T-helper 22 cell (primary cell): ENCODE measurements at regions not wholly inside any gene's neighbourhood (a gene's known extent, or its start where the extent isn't known, plus 50 kb on each side); places are given as distances from the start of the nearest gene placed in this dataset.

Source experiments
- DNase-seq: peaks from one replicate; pipeline ENCODE4 v3.0.0-alpha.2; 2020; ENCODE audit warnings: low read depth

GRCh38 chr17:73815474-73815873, 171.2 kb upstream of the SDK2 start:
- DNase-seq = no peak

GRCh38 chr17:73819440-73820395, 175.5 kb upstream of the SDK2 start:
- DNase-seq = no peak

DNA sequence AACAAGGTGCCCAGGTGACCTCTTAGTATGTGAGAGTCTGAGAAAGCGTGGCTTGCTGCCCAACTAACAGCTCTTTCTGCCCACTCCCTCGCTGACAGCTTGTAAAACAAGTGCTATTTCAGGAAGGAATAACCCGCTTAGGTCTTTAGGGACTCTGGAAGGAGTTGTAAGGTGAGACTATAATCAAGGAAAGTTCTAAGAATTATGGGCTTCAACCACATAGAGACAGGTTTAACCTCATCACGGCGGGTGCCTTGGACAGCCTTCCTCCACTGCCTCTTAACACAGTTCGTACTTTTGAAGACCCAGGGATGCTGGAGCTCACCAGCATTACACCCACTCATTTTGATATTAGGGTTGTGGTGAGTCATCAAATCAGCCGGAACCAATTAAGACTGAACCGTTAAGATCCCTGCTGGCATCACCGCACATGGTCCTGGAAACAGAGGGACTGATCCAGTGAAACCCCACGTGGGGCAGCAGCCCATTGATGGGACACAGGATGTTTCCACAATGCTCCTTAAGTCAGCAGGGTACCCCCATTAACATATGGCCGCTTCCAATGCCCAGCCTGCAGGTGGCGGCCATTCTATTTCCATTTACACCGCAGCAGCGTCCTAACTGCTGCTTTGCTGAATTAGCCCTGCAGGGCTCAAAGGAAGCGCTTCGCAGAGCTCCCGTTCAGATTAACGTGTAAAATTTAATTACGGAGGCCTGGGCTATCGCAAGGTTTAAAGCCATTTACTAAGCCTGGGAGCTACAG, 176.6 kb upstream of the SDK2 start:
- DNase-seq = no peak

GRCh38 chr17:73821665-73822064, 177.4 kb upstream of the SDK2 start:
- DNase-seq = no peak

DNA sequence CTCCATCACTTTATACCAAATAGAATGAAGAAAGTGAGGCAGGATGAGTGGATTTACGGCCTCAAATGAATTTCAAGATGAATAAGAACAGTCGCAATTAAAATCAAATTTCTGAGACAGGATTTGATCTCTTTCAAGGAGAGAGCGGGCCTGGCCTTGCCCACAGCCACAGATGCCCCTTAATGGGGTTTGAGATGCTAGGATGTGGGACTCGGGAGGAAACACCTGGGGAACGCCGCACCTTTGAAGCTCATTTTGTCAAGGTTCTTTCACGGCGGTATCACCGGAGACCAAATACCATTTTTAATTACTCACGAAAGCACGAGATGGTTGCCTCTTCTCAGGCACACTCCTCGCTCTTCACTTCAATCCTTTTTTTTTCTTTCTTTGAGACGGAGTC, 178.1 kb upstream of the SDK2 start:
- DNase-seq = no peak

DNA sequence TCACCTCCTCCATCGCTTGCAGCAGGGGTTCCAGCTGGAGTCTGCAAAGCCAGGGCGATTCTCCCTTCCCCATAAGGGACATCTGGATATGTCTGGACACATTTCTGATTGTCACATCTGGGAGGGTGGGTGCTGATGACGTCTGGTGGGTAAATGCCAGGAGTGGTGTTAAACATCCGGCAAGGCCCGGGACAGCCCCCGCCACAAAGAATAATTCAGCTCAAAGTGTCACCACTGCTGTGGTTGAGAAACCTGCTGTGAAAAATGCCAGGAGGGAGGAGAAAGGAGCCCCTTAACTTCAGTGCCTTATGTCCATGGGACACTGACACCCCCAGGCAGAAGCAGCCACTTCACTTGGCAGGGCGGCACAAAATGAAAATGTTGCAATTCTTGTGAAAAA, 179.4 kb upstream of the SDK2 start:
- DNase-seq = no peak

DNA sequence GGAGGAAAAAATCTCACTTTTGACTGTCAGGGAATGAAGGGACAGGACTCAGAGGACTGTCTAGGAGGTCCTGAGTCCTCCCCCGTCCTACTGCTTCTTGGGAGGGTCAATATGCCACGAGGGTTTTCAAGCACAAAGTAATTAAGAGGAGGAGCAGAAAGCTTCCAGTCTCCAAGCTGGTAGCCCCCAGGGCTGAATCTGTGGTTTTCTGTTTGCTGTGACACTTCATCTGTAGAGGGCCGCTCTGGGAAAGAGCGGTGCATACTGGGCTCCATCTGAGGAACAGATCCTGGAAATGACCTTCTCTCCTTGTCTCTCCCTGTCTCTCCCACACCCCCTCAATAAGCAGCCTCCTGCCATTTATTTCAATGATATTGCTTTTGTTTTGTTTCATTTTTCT, 180.1 kb upstream of the SDK2 start:
- no peak for DNase-seq

DNA sequence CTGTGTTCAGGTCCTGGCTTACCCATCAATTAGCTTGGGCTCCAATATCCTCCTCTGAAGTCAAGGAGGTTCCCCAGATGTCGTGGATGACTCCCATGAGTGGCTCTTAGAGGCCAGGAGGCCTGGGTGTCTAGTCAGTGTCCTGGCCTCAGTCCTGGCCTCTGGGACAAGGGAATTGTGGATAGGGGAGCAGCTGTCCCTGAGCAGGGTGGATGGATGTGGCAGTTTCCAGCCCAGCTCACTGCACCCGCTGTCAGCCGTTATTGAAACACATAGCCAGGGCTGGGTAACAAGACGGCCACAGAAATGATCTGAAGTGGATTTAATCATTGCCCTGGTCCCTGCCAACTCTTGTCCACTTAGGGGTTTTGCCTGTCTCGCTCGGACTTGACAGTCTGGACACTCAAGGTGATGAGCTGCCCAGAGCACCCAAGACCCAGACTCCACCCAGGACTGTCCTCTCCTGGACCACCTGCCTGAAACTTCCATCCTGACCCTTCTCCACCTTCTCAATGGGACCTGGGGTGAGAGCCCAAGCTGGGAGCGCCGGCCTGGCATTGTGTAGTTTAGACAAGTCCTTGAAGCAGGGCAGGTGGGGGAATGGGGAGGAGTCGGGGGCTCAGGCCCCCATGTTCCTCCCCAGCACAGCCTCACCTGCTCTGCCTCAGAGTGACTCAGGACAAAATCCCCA, 182.1 kb upstream of the SDK2 start:
- no peak for DNase-seq

DNA sequence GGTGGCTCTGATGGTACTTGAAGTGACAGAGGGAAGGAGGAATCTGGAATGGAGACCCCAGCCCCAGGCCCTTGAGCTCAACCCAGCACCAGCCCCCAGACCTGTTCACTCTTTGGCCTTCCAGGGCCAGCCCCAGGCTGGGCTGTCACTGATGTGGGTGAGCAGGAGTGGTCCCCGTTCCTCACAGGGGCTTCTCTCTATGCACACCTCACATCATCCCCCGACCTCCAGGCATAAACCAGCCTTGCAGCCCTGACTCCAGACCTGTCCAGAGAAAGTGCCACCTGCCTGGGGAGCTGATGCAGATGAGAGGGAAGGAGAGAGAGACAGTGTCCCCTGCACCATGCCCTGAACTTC, 182.6 kb upstream of the SDK2 start:
- no peak for DNase-seq

GRCh38 chr17:73827627-73828291, 183.5 kb upstream of the SDK2 start:
- DNase-seq = no peak

DNA sequence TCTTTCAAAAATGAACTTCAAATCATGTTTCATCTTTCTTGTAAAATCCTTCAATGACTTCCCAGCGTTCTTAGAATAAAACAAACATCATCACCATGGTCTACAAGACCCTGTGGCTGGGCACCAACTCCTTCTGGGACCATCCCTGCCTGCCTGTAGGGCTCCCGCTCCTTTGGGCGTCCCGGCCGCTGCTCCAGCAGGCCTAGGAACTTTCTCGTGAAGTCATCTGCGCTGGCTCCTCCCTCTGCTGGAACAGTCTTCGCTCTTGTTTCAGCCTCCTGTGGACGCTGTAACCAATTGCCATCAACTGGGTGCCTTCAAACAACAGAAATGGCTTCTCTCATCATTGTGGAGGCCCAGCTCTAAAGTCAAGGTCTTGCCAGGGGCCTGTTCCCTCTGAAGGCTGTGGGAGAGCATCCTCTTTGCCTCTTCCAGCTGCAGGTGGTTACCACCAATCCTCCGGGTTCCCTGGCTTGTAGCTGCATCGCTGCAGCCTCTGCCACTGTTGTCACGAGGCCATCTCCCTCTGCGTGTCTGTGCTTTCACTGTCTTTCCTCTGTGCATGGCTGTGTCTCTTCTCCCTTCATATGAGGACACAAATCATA, 185.5 kb upstream of the SDK2 start:
- DNase-seq = no peak

GRCh38 chr17:73831699-73832098, 187.5 kb upstream of the SDK2 start:
- DNase-seq = no peak

DNA sequence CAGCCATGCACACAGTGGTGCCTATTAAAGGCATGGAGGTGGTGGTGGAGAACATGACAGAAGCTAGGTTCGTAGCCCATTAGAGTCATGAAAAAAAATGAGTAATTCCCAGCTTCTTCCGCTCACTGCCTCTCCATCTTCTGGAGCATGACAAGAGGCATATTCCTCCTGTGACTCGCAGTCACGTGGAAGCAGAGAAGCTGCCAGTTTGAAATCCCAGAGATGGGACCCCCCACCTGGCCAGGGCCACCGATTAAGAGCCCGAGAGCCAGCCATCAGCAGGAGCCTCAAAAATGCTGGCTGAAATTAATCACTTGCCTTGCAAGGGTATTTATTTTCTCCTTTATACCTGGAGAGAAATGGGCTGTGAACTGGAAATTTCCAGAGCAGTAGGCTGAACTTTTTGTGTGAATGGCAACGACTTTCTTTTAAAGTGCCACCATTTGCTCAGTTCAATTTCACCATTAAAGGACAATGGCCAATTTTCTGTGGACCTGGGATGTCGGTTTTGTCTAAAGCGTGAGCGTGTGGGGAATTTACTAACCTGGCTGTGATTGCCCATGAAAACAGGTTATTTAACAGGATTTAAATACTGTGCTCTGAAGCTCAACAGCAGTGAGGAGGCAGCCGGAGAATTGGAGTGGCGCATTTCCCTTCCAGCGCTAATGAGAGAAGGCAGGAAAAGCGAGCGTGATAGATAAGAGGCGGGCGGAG, 189.7 kb upstream of the SDK2 start:
- DNase-seq = no peak

DNA sequence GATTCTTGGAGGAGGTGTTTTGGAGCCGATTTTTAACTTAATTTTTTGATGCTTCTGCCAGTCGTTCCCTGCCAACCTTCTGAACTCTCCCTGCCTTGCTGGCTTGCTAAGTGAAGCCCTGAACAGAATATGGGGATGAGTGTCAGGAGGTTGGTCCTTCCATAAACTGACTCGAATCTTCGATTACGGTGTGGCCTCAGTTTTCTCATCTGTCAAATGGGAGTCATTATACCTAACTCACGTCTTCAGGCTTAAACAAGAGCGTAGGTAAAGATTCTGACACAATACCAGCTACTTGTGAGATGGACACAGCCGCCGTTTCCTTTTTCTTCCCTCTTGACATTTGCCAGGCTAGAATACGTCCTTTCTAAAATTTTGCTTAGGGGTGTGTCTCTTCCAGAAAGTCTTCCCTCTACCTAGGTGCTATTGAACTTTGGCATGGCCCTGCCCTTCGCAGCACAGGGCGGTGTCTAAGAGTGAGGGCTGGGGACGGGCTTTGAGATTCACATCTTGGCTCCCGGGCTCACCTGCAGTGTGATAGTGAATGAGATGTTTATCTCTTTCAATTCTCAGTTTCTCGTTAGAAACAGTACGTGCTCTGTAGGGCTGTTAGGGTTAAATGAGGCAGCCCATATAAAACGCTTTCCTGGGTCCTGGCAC, 190.6 kb upstream of the SDK2 start:
- no peak for DNase-seq

DNA sequence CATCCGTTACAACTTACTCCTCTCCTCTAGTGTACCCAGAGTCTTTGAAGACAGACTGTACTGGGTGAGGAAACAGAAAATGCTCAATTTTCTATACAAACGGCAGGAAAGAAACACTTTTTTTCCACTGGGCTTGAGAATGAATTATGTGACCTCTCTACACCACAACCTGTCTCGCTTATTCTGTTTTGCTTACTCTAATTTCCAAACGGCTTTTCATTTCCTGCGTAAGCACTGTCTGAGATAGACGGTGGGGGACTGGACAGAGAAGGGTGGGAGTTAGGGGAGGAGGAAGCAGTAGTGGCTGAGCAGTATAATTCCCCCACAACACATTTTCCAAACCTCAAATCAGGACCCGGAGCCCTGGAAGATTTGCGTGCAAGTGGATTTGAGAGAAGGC, 191.4 kb upstream of the SDK2 start:
- no peak for DNase-seq

DNA sequence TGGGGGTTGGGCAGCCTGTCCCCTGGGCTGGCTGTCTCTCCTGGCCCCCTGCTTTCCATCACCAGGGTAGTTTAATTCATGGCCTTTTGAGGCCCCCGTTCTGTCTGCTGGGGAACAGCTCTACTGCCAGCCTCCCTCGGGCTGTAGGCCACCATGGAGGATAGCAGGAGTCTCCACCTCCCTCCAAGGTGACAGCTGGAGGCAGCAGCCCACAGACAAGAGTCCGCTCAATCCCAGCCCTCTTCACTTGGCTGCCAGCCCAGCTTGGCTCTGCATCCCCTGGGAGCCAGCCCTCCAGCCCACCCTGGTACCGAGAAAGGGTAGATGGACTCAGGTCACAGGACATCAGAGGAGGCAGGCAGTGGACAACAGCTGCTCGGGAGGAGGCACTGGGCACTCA, 194.6 kb upstream of the SDK2 start:
- no peak for DNase-seq

GRCh38 chr17:73840829-73841228, 196.6 kb upstream of the SDK2 start:
- DNase-seq = no peak

DNA sequence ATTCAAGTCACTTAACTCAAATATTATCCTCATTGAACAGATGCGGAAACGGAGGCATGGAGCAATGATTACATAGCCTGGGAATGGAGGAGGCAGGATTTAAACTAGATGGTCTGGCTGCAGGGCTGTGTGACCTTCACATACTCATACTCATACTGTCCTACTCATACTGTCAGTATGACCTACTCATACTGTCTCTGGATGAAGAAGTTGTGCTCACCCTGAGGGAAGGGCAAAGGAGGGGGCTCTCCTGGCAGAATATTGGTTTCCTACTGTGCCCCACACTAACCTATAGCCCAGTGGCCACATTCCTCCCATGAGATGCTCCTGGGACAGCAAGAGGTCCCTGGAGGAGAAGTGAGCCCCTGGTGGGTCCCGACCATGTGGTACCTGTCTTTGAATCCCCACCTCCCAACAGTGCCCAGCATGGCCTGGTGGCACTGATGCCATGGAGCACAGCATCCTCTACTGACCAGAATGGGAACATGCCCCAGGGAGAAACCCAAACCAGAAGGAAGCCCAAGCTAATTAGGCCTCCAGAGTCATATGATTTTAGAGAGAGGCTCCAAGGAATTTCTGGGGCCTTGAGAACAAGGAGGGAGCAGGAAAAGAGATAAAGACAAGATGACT, 197.3 kb upstream of the SDK2 start:
- no peak for DNase-seq

GRCh38 chr17:73847952-73848351, 203.7 kb upstream of the SDK2 start:
- no peak for DNase-seq

DNA sequence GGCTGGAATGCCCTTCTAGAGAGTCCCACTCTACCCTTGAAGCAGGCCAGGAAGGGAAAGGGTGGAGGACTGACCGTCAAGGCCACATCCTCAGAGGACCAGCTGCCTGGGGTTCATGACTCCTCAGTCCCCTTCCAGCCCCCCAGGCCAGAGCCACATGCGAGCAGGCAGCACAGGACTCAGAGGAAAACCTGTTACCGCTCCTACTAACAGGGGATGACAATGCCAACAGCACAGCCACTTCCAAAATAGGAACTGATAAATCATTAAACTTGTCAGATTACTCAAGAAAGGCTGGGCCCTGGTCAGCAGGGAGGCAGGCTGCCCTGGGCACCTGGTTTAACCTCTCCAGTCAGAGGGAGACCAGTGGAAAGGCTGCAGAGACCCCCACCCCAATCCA, 206.2 kb upstream of the SDK2 start:
- no peak for DNase-seq
